HEK293 (cell line): ENCODE measurements at regions not wholly inside any gene's neighbourhood (a gene's known extent, or its start where the extent isn't known, plus 50 kb on each side); places are given as distances from the start of the nearest gene placed in this dataset.

Experiments
- ZNF610 ChIP-seq: fragments of 450-650 bp; formaldehyde crosslinking; IDR thresholded peaks from 2 replicates; pipeline ENCODE4 v1.5.1; 2016; ENCODE audit warnings: missing biosample characterization, missing genetic modification characterization, borderline replicate concordance
- ZNF76 ChIP-seq: fragments of 450-650 bp; formaldehyde crosslinking; IDR thresholded peaks from 2 replicates; pipeline ENCODE4; 2016; ENCODE audit warnings: low read depth, missing biosample characterization, missing genetic modification characterization, borderline replicate concordance
- ZNF768 ChIP-seq: fragments of 450-650 bp; formaldehyde crosslinking; IDR thresholded peaks from 2 replicates; pipeline ENCODE4 v1.5.1; 2018; ENCODE audit warnings: missing biosample characterization, mild to moderate bottlenecking, missing genetic modification characterization
- TF ChIP-seq, protein P1 (sequence below): fragments of 450-650 bp; formaldehyde crosslinking; IDR thresholded peaks from 2 replicates; pipeline ENCODE4 v1.5.1; 2016; ENCODE audit warnings: missing biosample characterization, missing genetic modification characterization
- TF ChIP-seq, protein P2 (sequence below): fragments of 450-650 bp; formaldehyde crosslinking; optimal IDR thresholded peaks from 2 replicates; pipeline ENCODE3; 2016; ENCODE audit warnings: missing biosample characterization, mild to moderate bottlenecking, missing genetic modification characterization

DNA sequence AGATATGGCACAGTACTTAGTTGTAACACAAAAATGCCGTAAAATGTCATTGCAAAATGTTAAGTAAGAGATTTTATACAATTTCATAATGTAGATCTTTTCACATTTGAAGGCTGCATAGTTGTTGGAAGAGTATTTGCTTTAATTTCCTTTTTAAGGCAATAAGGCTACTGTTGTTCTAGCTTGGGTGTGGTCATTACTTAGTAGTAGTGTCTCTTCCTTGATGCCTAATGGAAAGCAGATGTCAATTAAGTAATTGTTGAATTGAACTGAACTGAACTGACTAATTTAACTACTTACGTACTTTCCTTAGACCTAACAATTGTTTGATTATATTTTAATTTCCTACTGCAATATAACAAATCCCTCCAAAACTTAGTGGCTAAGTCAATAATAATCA lies 181.7 kb downstream of the FLRT2 start:
- TF ChIP-seq, protein P1, sequence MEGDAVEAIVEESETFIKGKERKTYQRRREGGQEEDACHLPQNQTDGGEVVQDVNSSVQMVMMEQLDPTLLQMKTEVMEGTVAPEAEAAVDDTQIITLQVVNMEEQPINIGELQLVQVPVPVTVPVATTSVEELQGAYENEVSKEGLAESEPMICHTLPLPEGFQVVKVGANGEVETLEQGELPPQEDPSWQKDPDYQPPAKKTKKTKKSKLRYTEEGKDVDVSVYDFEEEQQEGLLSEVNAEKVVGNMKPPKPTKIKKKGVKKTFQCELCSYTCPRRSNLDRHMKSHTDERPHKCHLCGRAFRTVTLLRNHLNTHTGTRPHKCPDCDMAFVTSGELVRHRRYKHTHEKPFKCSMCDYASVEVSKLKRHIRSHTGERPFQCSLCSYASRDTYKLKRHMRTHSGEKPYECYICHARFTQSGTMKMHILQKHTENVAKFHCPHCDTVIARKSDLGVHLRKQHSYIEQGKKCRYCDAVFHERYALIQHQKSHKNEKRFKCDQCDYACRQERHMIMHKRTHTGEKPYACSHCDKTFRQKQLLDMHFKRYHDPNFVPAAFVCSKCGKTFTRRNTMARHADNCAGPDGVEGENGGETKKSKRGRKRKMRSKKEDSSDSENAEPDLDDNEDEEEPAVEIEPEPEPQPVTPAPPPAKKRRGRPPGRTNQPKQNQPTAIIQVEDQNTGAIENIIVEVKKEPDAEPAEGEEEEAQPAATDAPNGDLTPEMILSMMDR (tag by site-specific recombination) = no peak
- TF ChIP-seq ZNF610 (tag by site-specific recombination) (no peak), ZNF768 (tag by site-specific recombination) (no peak), ZNF76 (tag by site-specific recombination) (no peak)
- TF ChIP-seq, protein P2, sequence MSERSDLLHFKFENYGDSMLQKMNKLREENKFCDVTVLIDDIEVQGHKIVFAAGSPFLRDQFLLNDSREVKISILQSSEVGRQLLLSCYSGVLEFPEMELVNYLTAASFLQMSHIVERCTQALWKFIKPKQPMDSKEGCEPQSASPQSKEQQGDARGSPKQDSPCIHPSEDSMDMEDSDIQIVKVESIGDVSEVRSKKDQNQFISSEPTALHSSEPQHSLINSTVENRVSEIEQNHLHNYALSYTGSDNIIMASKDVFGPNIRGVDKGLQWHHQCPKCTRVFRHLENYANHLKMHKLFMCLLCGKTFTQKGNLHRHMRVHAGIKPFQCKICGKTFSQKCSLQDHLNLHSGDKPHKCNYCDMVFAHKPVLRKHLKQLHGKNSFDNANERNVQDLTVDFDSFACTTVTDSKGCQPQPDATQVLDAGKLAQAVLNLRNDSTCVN (tag by site-specific recombination) = no peak
